ENCODE measurements at regions not wholly inside any gene's neighbourhood (a gene's known extent, or its start where the extent isn't known, plus 50 kb on each side); places are given as distances from the start of the nearest gene placed in this dataset.

GRCh38 chr12:30463636-30464035 lies 232.0 kb downstream of the IPO8 start:
- TF ChIP-seq CTCF (IDR thresholded peaks at IDR 0.05) (no peak), EZH2 (IDR thresholded peaks at IDR 0.05; ENCODE audit: borderline replicate concordance, insufficient read depth, low read depth, low read length, poor library complexity, severe bottlenecking) (no peak)
